ENCODE measurements at regions not wholly inside any gene's neighbourhood (a gene's known extent, or its start where the extent isn't known, plus 50 kb on each side); places are given as distances from the start of the nearest gene placed in this dataset.

- TF ChIP-seq EZH2 (IDR thresholded peaks at IDR 0.05) (no peak), POLR2AphosphoS5 (IDR thresholded peaks at IDR 0.05; ENCODE audit: borderline replicate concordance, low read depth, low read length) (no peak)
Observed at GRCh38 chr4:156558373-156559025, 413.1 kb downstream of the PDGFC start.
